ENCODE measurements at regions not wholly inside any gene's neighbourhood (a gene's known extent, or its start where the extent isn't known, plus 50 kb on each side); places are given as distances from the start of the nearest gene placed in this dataset.
"Not testable (repeated sequence)": the region's sequence is repeated elsewhere in the genome, so short reads cannot be mapped to it uniquely, and the experiment has no call there.

DNA sequence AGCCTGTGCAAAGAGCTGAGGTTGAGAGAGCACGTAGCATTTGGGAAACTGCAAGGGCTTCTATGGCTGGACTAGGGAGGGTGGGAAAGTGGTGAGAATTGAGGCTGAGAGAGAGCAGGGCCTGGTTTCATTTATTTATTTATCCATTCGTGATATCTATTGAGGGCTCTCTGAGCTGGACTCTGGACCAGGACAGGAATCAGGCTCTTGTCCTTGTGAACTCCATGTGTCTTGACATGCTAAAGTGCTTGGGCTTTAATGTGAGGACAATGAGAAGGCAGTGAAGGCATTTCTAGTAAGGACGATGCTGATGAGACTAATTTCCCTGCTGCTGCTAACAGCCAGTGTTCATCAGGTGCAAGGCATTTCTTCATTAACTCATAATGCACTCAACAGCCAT lies 95.9 kb upstream of the KLF4 start:
- DNase-seq, result no peak

DNA sequence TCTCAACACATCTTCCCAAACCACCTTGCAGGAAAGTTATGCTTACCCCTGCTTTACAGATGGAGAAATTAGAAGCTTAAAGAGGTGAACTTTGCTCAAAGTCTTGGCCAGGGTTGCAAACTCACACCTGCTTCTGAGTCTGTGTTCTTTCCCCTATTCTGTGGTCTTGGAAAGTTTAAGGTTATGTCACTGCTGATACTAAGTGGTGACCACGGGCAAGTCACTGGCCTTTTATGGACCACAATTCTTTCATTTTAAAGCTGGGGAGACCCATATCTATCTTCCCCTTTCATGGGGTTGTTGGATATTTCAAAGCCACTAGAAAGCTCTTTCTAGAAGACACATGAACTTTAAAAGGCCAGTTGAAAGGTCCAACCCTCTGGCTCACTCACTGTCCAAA lies 95.4 kb upstream of the KLF4 start:
- no peak for DNase-seq

DNA sequence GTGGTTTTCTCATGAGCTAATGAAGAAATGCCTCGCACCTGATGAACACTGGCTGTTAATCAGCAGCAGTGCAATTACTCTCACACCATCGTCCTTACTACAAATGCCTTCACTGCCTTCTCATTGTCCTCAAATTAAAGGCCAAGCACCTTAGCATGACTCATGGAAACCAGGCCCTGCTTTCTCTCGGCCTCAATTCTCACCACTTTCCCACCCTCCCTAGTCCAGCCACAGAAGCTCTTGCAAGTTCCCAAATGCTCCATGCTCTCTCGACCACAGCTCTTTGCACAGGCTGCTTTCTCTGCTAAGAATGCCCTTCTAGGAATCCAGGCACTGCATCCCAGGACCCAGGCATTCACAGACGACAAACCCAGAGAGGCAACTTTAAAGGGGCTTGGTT lies 94.6 kb upstream of the KLF4 start:
- no peak for DNase-seq

DNA sequence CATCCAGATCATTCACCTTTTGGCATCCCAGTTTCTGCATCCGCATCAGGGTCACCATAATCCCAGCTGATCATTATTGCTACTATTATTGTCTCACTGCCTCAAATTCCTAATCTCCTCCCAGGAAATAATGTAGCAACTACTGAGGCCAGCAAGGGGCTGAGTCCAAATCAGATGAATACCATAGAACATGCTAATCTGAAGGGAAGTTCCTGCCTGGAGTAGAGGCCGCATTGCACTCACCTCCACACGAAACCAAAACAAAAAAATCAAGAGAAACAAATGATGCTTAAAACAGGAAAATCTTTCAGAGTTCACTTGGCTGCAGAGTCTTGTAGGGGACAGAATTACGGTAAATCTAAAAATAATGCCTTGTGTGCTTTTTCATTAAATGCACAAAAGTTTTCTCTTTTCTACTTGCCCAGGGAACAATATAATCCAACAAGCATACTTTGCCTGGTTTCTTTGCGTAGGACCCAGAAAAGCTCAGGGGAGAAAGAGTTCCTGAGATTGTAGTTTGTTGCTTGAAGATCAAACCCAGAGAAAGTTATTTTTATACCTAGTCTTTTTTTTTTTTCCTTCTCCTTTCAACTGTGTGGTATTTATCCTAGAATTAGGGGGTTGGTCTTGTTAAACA lies 87.7 kb upstream of the KLF4 start:
- no peak for DNase-seq

DNA sequence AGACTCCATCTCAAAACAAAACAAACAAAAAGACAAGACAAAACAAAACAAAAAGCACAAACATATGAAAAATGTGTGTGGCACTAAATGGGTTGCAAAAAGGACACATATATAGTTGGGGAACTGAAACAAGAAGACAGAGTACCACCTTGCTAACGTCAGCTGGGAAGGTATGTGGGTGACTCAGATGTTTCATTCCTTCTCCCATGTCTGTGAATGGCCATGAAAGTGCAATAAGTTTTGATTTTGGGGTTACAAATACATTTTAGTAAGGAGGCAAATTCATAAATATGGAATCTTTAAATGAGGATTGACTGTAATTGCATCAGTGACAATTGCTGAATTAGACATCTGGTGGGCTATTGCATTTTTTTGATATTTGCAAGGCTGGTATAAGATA lies 81.6 kb upstream of the KLF4 start:
- DNase-seq, result no peak

DNA sequence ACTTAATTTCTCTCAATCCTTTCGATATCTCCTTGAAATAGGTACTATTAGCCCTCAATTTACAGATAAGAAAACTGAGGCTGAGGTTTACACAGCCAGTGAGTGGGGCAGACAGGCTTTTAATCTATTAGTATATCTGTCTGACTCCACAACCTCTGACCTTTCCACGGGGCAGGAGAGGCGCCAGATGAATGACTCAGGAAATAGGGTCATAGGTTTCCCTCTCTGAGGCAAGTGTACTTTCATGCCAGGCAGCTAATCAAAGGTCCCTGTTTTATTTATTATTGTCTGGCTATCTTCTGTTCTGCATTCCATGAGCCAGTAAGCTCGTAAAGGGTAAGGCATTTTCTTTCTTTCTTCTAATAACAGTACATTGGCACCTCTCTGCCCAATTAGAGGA lies 79.6 kb upstream of the KLF4 start:
- DNase-seq, result no peak

DNA sequence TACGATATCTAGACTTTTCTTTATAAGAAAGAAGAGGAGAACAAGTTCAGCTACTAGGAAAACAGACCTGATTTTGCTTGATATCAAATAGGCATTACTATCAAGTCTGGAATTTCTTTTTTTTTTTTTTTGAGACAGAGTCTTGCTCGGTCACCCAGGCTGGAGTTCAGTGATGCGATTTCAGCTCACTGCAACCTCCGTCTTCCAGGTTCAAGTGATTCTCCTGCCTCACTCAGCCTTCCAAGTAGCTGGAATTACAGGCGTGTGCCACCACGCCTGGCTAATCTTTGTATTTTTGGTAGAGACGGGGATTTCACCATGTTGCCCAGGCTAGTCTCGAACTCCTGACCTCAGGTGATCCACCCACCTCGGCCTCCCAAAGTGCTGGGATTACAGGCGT lies 78.8 kb upstream of the KLF4 start:
- DNase-seq, result not testable (repeated sequence)

DNA sequence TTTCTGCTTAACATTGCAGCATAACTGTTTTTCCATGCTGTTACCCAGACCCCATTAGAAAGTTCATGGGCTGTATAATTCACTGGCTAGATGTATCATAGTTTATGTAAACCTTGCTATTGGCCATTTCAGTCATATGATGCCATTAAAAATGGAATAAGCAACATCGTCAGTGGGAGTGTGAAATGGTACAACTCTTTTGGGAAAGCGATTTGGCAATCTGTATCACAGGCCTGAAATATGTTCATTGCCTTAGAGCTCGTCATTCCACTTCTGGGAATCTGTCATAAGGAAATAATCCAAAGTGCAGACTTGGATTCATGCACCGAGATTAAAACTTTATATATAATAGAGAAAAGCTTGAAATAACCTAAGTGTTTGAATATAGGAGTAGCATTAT lies 77.9 kb upstream of the KLF4 start:
- no peak for DNase-seq

DNA sequence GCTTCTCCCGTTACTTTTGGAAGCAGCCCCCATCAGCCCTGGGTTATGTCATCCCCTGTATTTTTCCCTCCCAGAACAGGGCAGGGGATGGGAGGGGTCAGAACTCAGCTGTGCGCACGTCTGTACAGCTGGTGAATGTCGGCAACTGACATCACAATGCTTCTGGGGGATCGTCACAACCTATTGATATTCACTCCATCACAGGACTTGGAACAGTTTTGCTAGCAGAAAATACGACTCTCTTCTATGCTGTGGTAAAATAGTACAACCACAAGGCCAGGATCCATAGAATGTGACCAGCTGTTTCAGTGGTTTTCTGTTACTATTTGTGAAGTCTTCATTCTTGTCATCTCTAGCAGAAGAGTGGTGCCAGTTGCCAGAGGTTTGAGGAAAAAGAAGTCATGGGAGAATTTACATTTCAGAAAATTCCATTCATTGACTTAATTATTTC lies 77.1 kb upstream of the KLF4 start:
- no peak for DNase-seq

DNA sequence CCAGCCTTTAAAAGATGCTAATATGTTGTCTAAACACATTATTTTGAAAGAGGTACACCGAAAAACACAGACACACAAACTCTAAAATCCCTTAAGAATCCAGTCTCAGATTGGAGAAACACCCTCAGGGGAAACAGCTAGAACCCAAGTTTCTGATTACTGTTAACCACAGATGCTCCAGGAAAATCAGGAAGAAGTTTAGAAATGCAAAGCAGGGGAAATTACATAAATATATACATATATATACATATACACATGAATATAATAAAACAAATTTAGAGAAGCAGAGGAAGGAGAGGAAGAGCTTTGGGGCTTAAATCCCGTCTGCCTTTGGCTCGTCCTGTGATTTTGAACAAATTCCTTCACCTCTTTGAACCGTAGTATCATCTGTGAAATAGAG lies 73.2 kb upstream of the KLF4 start:
- DNase-seq, result no peak

DNA sequence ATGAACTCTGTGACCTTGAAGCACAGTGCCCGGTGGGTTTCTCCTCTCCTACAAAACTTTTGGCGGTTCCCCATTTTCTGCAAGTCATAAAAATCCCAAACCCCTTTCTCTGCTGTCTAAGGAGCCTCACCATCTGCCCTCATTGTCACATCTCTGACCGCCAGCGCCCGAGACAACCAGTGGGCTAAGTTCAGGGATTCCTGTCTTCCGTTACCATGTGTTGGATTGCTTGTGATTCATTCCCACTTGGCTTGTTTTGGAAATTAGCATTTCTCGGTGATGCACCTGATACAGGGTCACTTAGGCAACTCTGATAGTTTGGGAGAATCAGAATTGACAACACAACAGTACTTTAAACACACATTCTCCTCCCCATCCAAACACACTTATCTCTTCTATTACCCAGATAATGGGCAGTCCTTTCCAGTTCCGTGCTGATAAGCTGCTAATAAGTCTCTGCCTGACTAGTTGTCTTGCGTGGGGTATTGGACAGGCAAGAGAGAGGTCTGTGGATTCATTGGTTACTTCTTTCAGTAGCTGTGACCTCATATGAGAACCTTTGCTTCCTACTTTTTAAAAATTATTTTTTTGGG lies 70.0 kb upstream of the KLF4 start:
- no peak for DNase-seq

DNA sequence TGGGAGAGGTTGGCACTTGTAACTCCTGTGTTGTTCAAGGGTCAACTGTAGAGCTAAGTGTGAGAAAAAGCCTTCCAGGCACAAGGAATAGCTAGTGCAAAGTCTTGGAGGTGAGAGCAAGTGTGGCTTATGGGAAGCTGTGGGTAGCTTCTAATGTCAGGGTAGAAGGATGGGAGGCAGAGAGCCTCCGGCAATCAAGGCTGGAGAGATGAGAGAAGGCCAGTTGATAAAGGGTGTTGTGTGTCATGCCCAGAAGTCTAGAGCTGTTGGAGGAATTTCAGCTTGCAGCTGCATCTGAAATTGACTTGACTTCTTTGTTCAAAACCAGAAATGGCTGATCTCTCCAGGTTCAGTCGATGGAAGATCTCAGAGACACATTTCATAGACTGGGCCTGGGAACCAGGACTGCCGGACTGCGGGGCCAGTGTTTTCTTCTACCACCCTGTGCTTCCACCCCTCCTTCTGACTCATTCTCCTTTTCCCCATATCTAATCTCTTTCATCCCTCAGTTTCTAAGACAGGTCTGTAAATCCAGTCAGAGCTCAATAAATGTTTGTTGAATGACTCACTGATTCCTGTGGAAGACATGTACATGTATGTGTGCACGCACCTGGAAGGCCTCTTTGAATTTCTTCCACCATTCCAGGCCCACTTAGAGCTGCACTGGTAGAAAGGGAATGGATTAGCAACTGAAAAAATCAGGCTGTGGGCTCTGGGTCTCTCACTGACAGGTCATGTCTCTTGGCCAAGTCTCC lies 67.8 kb upstream of the KLF4 start:
- DNase-seq, result peak; percentile 4

DNA sequence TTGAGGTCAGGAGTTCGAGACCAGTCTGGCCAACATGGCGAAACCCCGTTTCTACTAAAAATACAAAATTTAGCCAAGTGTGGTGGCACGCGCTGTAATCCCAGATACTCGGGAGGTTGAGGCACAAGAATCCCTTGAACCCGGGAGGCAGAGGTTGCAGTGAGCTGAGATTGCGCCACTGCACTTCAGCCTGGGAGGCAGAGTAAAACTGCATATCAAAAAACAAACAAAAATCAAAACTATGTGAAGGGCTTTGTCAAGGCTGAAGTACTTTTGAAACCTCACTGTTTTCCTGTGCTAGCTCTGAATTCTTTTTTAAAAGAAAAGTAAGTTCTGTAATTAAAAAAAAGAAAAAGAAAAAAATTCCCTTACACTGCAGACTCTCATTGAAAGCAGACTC lies 65.1 kb upstream of the KLF4 start:
- DNase-seq, result no peak

DNA sequence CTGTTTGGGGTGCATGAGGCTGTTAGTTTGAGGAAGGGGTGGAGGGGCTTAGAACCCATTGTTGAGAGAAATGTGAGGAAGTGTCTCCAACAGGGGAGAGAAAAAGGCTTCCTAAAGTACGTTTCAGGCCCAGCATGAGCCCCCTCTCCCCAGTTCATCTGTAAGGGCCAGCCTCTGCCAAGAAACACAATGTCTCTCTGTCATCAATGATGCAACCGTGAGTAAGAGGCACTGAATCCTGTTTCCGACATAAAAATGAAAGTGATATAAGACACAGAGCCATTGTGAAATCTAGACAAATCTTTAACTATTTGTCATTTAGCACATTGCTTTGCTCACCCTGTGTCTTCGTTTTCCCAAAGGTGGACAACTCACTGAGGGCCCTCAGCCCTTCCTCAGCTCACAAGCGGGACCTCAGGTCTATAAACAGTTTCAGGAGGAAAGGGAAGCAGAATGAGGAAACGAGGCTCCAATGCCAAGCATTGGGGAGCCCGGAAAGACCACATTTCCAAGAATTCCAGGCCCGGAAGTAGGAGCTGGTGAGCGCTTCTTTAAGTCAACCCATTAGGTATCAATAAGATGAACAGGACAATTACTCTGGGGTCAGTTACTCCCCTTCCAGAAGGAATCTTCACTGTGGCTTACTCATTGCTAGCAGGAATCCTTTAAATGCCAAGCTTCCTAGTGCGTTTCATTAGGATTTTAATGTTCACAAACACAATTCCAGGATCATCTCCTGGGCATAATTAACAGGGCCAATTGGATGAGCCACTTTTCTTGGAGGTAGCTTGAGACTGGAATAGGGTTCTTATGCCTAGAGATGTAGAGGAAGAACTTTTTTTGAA lies 59.0 kb upstream of the KLF4 start:
- DNase-seq, result peak; percentile 80

DNA sequence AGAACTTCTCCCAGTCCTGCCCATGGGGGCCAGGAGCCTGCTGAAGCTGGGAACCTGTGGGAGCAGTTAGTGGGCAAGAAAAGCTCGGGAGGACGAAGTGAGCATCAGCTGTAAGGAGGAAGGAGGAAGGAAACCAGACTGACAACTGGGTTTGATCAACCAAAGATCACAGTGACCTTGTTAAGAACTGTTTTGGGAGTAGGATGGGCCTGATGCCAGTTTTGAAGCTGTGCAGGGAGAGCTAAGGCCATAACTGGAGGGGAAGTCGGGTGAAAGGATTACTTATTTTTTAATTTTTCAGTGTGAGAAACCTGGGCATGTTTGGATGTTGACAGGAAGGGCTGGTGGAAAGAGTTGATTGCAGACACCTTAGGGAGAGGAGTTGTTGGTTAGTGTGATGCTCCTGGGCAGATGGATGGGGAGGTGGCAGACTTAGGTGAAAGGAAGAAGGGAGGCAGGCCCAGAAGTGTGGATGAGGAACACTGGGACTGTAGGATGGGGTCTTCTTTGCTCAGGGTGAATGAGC lies 58.3 kb upstream of the KLF4 start:
- no peak for DNase-seq

DNA sequence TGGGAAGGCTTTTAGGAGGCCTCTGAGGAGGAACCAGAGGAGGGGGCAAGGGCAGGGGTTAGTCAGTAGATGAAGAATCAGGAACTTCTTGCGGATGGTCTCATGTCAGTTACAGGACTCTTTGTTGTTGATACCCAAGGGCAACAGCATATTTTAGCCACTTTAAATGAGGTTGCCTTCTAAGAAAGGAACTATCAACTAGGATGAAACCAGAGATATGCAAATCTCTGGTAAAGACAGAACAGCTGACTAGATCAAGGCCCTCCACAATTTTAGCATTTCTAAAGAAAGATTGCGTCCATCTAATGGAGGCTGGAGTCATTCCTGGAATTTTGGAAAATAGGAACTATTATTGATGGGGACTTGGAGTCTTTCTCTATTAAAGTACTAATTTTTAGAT lies 57.7 kb upstream of the KLF4 start:
- DNase-seq, result no peak

DNA sequence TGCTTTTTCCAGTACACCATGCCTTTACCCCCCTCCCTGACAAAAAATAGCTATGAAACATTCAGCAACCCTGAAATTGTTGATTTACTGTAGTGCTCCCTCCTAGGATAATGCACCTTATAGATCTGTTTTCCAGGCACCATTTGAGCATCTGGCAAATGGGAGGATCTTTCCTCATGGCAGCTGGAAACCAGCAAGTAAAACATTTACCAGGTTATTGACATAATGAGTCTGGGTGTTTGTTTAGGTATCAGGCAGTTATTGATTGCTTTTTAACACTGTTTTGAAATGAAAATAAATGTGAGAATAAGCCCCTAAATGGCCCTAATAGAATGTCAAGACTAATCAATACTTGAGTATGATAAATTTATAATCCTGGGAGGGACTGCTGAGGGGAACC lies 57.3 kb upstream of the KLF4 start:
- DNase-seq, result no peak

DNA sequence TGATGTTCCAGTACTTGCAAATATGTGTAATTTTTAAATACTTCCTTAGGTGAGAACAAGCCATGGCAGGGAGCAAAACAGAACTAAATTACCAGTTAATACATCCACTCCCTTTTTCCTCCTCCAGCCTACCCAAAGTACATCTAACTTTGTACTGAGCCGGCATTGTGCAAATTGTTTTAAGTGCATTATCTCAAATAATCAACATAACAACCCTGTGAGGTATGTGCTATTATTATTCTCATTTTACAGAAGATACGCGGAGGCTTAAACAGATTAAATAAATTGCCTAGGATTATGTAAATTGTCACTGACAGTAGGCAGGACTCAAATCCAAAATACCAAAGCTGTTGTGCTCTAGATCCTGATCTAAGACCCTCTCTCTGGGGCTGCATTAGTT lies 55.5 kb upstream of the KLF4 start:
- no peak for DNase-seq

DNA sequence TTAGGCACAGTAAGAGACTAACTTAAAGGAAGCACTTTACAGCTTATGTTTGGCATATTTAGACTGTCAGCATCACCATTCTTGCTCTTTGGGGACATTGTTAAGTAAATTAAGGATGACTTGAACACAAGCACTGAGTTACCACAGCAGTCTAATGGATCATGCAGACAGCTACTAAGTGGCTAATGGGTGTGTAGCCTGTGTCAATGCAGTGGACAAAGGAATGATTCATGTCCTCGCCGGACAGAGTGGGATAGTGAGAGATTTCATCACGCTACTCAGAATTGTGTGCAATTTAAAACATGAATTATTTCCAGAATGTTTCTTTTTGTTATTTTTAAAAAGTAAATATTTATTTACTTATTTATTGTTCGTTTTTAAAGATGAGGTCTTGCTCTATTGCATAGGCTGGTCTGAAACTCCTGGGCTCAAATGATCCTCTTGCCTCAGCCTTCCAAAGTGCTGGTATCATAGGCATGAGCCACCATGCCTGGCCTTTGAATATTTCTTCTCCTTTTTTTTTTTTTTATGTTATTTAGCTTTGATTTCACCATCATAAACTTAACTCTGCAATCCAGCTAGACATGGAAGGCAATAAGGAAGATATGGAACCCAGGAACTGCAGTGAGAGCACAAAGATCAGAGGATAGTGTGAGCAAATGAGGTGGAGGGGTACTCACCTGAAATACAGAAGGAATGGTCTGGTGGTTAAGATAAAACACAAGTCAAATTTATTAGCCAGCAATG lies 53.0 kb upstream of the KLF4 start:
- DNase-seq, result no peak

DNA sequence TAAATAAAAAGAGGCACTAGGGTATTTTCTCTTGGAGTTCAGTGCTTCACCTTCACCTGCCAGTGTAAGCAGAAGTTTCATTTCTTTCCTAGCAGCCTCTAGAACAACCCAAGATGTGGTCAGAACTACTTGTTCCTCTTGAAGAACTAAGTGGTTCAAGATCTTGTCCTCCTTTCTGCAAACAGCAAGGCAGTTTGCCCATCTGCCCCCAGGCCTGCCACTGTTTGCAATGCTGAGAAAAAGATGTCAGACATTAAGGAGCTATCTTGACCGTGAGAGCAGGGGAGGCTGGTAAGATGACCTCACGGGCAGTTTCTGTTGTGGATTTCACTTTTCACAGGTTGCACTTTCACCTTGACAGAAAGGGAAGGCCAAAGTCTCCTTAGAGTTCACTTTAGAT lies 52.0 kb upstream of the KLF4 start:
- no peak for DNase-seq

DNA sequence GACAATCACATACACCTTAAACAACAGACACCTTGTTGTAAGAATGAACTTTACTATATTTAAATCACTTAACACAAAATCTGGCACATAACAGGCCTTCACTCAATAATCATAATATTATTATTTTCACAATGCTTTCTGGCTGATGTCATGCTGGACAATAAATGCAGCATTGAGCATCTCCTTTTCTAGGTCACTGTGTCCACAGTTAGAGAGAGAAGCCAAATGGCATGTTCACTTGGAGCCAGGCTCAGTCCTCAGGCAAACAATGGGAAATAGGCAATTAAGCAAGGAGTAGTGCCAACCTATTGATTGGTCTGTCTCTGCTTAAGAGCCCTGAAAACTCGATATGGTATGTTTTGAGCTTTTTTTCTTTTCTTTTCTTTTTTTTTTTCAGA lies 50.6 kb upstream of the KLF4 start:
- no peak for DNase-seq

DNA sequence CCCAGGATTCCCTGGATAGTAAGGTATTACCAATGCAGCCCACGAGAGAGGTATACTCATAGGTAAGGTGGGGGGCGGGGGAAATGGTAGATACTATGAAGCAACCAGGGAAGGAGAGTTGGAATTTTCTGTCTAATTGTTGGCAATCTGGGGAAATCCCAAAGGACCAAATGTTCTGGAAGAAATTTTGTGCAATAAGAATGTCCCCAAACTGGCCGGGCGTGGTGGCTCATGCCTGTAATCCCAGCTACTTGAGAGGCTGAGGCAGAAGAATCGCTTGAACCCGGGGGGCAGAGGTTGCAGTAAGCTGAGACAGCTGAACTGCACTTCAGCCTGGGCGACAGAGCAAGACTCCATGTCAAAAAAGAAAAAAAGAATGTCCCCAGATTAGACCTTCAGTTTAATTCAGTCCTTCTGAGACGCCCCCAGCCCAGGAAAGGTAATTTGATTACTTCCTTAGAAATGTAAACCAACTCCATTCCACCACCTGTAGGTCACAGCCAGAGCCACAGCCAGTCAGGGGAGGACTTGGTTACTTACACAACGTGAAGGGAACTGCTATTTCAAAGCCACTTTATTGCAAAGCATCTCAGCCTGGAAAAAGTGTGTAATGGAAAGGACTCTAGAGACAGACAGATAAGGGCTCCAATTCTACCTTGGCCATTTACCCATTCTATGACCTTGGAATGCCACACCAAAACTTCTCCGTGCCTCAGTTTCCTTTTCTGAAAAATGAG lies 50.0 kb upstream of the KLF4 start:
- no peak for DNase-seq

Measured in dermis blood vessel endothelial cell (primary cell).